ENCODE measurements at regions not wholly inside any gene's neighbourhood (a gene's known extent, or its start where the extent isn't known, plus 50 kb on each side); places are given as distances from the start of the nearest gene placed in this dataset.

DNA sequence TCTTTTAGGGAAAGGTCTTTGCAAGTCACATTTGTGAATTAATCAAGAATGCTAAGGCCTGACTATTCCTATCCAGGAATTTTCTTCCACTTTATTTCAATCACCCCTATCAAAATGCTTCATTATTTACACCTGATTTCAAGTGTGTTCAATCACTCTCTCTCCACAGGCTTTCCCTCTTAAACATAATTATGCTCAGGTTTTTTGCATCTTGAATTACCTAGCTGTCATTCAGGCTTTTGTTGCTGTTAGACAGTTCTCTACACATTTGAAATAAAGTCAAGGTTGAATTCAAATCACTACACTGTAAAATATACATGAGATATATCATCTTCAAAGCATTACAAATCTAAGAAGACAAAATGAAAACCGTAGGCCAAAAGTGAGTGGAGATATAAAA lies 941.3 kb upstream of the SLITRK1 start:
- Histone ChIP-seq H3K27me3 (ENCODE audit: low read length) (no peaks in the 10 kb centered on the region), H3K9me3 (ENCODE audit: low read length) (no peaks in the 10 kb centered on the region), H2AFZ (ENCODE audit: low read length) (no peak overlapping the region), H3K36me3 (ENCODE audit: insufficient read depth, low read length) (no peaks in the 10 kb centered on the region), H3K27ac (ENCODE audit: low read length) (no peak overlapping the region), H3K79me2 (ENCODE audit: low read length) (no peaks in the 10 kb centered on the region), H3K4me1 (ENCODE audit: low read length) (no peaks in the 10 kb centered on the region), H4K20me1 (ENCODE audit: insufficient read depth, low read depth, low read length) (no peaks in the 10 kb centered on the region), H3K9me2 (replicated peaks; ENCODE audit: insufficient read depth, low read length) (no peaks in the 10 kb centered on the region), H3K9ac (ENCODE audit: low read length) (no peak overlapping the region), H3K4me3 (ENCODE audit: low read length) (no peak overlapping the region), H3K4me2 (ENCODE audit: low read depth, low read length, poor library complexity, severe bottlenecking) (no peak overlapping the region)
- no peak for DNase-seq

DNA sequence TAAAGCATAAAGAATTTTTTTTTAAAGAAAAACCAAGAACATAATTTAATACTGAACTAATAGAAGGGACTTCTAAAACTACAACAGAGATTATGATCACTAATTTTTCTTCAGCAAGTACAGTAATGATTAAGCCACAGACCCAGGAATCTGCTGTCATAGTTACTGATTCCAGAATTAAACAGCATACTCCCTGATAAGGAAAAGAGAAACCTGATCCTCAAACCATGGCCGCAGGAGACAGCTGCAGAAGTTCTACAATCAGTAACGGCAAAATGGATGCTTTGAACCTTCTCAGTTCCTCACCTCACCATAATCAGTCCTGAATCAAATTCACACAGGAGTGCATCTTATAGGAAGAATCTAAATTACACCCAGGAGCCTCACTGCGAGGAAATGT lies 939.0 kb upstream of the SLITRK1 start:
- Histone ChIP-seq H3K9ac (ENCODE audit: low read length) (no peak overlapping the region), H2AFZ (ENCODE audit: low read length) (no peak overlapping the region), H3K4me1 (ENCODE audit: low read length) (no peaks in the 10 kb centered on the region), H3K9me3 (ENCODE audit: low read length) (no peaks in the 10 kb centered on the region), H3K36me3 (ENCODE audit: insufficient read depth, low read length) (no peaks in the 10 kb centered on the region), H3K4me2 (ENCODE audit: low read depth, low read length, poor library complexity, severe bottlenecking) (no peak overlapping the region), H3K27me3 (ENCODE audit: low read length) (no peaks in the 10 kb centered on the region), H4K20me1 (ENCODE audit: insufficient read depth, low read depth, low read length) (no peaks in the 10 kb centered on the region), H3K9me2 (replicated peaks; ENCODE audit: insufficient read depth, low read length) (no peaks in the 10 kb centered on the region), H3K27ac (ENCODE audit: low read length) (no peak overlapping the region), H3K79me2 (ENCODE audit: low read length) (no peaks in the 10 kb centered on the region), H3K4me3 (ENCODE audit: low read length) (no peak overlapping the region)
- DNase-seq: no peak

DNA sequence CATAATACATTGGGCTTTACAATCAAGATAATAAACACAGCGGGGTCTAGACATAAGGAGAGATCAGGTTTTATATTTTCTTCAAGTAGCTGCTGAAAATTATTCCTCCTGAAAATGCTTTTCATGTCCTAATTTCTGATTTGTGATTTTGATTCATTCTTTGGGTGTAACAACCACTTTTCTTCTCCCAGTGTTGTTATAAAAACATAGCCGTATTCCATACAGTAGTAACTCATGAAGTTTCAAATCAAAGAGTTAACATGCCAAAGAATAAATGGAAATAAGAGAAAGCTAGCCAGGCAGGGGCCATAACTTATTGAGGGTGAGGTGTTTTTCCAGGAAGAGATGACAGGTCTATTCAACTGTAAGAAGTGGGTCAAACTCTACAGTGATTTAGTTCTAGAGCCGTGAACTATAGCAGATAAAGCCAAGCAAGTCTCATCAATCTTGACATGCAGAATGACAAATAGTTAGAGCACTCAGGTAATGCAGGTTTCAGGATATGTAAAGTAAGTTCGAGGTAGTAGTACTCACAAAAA lies 934.4 kb upstream of the SLITRK1 start:
- Histone ChIP-seq H3K4me2 (ENCODE audit: low read depth, low read length, poor library complexity, severe bottlenecking) (no peak overlapping the region), H3K4me1 (ENCODE audit: low read length) (no peaks in the 10 kb centered on the region), H3K9me2 (replicated peaks; ENCODE audit: insufficient read depth, low read length) (no peaks in the 10 kb centered on the region), H3K36me3 (ENCODE audit: insufficient read depth, low read length) (no peaks in the 10 kb centered on the region), H3K27me3 (ENCODE audit: low read length) (no peaks in the 10 kb centered on the region), H2AFZ (ENCODE audit: low read length) (no peak overlapping the region), H3K9me3 (ENCODE audit: low read length) (no peaks in the 10 kb centered on the region), H3K79me2 (ENCODE audit: low read length) (no peaks in the 10 kb centered on the region), H3K27ac (ENCODE audit: low read length) (no peak overlapping the region), H3K4me3 (ENCODE audit: low read length) (no peak overlapping the region), H4K20me1 (ENCODE audit: insufficient read depth, low read depth, low read length) (no peaks in the 10 kb centered on the region), H3K9ac (ENCODE audit: low read length) (no peak overlapping the region)
- DNase-seq: no peak

DNA sequence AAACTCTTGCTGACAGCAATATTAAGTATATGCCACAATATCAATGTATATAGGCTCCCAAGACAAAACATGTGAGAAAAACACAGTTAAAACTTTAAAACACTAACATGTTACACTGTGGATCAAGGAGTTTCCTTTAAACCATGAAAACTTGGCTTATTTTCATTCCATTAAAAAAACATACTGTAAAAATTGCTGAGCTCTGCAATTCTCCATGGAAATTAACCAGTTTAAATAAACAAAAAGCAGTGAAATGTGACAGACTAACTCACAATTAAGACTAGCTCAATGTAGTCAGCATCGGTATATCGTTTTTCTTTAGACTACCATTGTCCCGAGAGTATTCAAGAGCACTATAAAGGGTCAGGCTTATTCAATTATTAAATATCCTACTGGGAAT lies 930.5 kb upstream of the SLITRK1 start:
- Histone ChIP-seq H3K4me2 (ENCODE audit: low read depth, low read length, poor library complexity, severe bottlenecking) (no peak overlapping the region), H3K27me3 (ENCODE audit: low read length) (no peaks in the 10 kb centered on the region), H3K4me3 (ENCODE audit: low read length) (no peak overlapping the region), H3K9ac (ENCODE audit: low read length) (no peak overlapping the region), H2AFZ (ENCODE audit: low read length) (no peak overlapping the region), H3K9me2 (replicated peaks; ENCODE audit: insufficient read depth, low read length) (no peaks in the 10 kb centered on the region), H3K79me2 (ENCODE audit: low read length) (no peaks in the 10 kb centered on the region), H4K20me1 (ENCODE audit: insufficient read depth, low read depth, low read length) (no peaks in the 10 kb centered on the region), H3K36me3 (ENCODE audit: insufficient read depth, low read length) (no peaks in the 10 kb centered on the region), H3K4me1 (ENCODE audit: low read length) (no peaks in the 10 kb centered on the region), H3K27ac (ENCODE audit: low read length) (no peak overlapping the region), H3K9me3 (ENCODE audit: low read length) (no peaks in the 10 kb centered on the region)
- DNase-seq: no peak

DNA sequence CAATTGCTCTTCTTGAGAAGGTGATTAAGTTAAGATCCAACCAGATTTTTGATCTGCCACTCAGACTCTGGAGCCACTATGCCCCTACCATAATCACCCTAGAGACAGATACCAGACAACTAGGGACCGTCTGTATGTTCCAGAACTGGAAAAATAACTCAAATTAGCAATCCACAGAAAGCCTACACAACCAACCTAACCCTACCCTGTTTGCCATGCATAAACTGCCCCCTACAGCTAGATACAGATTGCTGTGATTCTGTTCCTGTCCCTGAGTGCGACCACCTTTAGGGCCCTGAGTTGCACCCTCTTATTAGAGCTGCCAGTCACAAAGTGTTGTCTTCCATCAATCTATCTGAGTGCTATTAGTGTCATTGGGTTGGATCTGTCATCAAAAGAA lies 929.8 kb upstream of the SLITRK1 start:
- Histone ChIP-seq H2AFZ (ENCODE audit: low read length) (no peak overlapping the region), H3K9me2 (replicated peaks; ENCODE audit: insufficient read depth, low read length) (no peaks in the 10 kb centered on the region), H3K4me2 (ENCODE audit: low read depth, low read length, poor library complexity, severe bottlenecking) (no peak overlapping the region), H3K9me3 (ENCODE audit: low read length) (no peaks in the 10 kb centered on the region), H3K27ac (ENCODE audit: low read length) (no peak overlapping the region), H4K20me1 (ENCODE audit: insufficient read depth, low read depth, low read length) (no peaks in the 10 kb centered on the region), H3K27me3 (ENCODE audit: low read length) (no peaks in the 10 kb centered on the region), H3K4me1 (ENCODE audit: low read length) (no peaks in the 10 kb centered on the region), H3K9ac (ENCODE audit: low read length) (no peak overlapping the region), H3K4me3 (ENCODE audit: low read length) (no peak overlapping the region), H3K36me3 (ENCODE audit: insufficient read depth, low read length) (no peaks in the 10 kb centered on the region), H3K79me2 (ENCODE audit: low read length) (no peaks in the 10 kb centered on the region)
- DNase-seq: no peak

DNA sequence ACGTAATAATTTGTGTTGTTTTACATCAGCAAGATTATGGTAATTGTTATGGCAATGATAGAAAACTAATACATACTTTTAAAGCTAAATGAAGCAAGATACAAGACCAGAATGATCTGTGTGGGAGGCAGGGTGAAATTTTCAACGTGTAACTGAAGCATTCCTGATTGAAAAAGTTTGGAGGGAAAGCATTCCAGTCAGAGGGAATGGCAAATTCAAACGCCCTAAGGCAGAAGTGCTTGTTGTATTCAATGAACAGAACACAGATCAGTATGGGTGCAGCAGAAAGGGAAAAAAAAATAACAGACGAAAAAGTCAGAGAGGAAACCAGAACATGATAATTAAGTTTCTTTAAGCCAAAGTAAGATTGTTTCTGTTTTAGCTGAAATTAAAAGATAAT lies 928.5 kb upstream of the SLITRK1 start:
- Histone ChIP-seq H3K9ac (ENCODE audit: low read length) (no peak overlapping the region), H3K36me3 (ENCODE audit: insufficient read depth, low read length) (no peaks in the 10 kb centered on the region), H2AFZ (ENCODE audit: low read length) (no peak overlapping the region), H4K20me1 (ENCODE audit: insufficient read depth, low read depth, low read length) (no peaks in the 10 kb centered on the region), H3K9me2 (replicated peaks; ENCODE audit: insufficient read depth, low read length) (no peaks in the 10 kb centered on the region), H3K4me1 (ENCODE audit: low read length) (no peaks in the 10 kb centered on the region), H3K27ac (ENCODE audit: low read length) (no peak overlapping the region), H3K4me2 (ENCODE audit: low read depth, low read length, poor library complexity, severe bottlenecking) (no peak overlapping the region), H3K4me3 (ENCODE audit: low read length) (no peak overlapping the region), H3K9me3 (ENCODE audit: low read length) (no peaks in the 10 kb centered on the region), H3K79me2 (ENCODE audit: low read length) (no peaks in the 10 kb centered on the region), H3K27me3 (ENCODE audit: low read length) (no peaks in the 10 kb centered on the region)
- DNase-seq: no peak

DNA sequence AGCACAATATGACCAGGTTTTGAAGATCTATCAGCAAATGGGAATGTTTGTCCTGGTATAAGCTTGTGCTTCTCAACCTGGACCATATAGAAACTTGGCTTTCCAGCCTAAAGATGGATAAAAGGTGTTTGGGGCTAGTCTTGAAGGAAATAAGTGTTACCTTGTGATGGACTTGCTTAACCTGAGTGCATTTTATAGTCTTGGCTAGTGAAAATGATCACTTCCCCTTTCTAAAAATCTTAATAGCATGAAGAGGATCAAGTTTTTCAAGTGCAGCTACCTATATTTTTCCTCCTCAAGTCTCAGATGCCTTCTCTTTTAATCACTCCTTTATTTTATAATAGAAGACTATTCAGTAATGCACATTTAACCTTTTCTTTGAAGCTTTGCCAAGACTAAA lies 919.8 kb upstream of the SLITRK1 start:
- no peak overlapping the region for H3K9ac ChIP-seq (ENCODE audit: low read length)
- no peak overlapping the region for H3K27ac ChIP-seq (ENCODE audit: low read length)
- no peaks in the 10 kb centered on the region for H3K79me2 ChIP-seq (ENCODE audit: low read length)
- no peaks in the 10 kb centered on the region for H3K27me3 ChIP-seq (ENCODE audit: low read length)
- H3K36me3 ChIP-seq (ENCODE audit: insufficient read depth, low read length): no peaks in the 10 kb centered on the region
- no peak for DNase-seq
- no peaks in the 10 kb centered on the region for H3K9me3 ChIP-seq (ENCODE audit: low read length)
- H4K20me1 ChIP-seq (ENCODE audit: insufficient read depth, low read depth, low read length): no peaks in the 10 kb centered on the region
- H2AFZ ChIP-seq (ENCODE audit: low read length): no peak overlapping the region
- no peak overlapping the region for H3K4me3 ChIP-seq (ENCODE audit: low read length)
- H3K9me2 ChIP-seq (replicated peaks; ENCODE audit: insufficient read depth, low read length): no peaks in the 10 kb centered on the region
- H3K4me2 ChIP-seq (ENCODE audit: low read depth, low read length, poor library complexity, severe bottlenecking): no peak overlapping the region
- H3K4me1 ChIP-seq (ENCODE audit: low read length): no peaks in the 10 kb centered on the region

DNA sequence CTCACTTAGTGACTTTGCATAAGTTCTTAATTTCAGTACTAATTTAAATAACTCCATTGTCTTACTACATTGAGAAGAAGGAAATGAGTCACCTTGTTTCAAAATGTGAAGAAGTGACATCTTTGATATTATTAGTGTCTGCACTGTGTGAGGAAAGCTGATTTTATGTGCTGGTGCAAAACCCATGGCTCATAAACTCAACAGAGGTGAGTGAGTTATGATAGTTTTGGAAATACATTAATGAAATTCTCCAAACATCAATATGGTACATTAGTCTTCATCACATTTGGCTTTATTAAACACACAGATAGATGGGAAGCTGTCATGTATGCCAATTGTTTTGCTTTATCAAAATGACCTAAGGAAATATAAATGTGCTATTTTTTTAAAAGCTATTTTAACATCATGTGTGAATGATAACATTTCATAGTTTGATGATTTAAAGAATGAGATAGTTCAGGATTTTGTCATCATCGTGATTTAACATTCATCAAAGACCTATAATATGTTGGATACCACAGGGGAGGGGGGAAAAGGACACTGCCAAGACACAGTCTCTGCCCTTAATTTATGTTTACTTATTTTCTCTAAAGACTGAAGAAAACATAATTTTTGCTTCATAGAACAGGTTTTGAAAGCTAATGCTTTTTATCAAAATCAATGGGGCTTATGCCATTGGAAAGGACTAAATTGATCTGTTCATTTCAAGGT lies 902.3 kb upstream of the SLITRK1 start:
- Histone ChIP-seq H3K9me2 (replicated peaks; ENCODE audit: insufficient read depth, low read length) (no peaks in the 10 kb centered on the region), H3K79me2 (ENCODE audit: low read length) (no peaks in the 10 kb centered on the region), H4K20me1 (ENCODE audit: insufficient read depth, low read depth, low read length) (no peaks in the 10 kb centered on the region), H3K9me3 (ENCODE audit: low read length) (no peaks in the 10 kb centered on the region), H3K27ac (ENCODE audit: low read length) (no peak overlapping the region), H3K4me1 (ENCODE audit: low read length) (peaks cover 4% of the 10 kb centered on the region), H3K9ac (ENCODE audit: low read length) (no peak overlapping the region), H3K4me2 (ENCODE audit: low read depth, low read length, poor library complexity, severe bottlenecking) (no peak overlapping the region), H3K36me3 (ENCODE audit: insufficient read depth, low read length) (no peaks in the 10 kb centered on the region), H2AFZ (ENCODE audit: low read length) (no peak overlapping the region), H3K27me3 (ENCODE audit: low read length) (no peaks in the 10 kb centered on the region), H3K4me3 (ENCODE audit: low read length) (no peak overlapping the region)
- DNase-seq: no peak
